ENCODE measurements at regions not wholly inside any gene's neighbourhood (a gene's known extent, or its start where the extent isn't known, plus 50 kb on each side); places are given as distances from the start of the nearest gene placed in this dataset.

GRCh38 chr6:112660626-112661025 lies 313.5 kb downstream of the RFPL4B start:
- no peaks in the 10 kb centered on the region for H3K9me3 ChIP-seq
- ChIA-PET POLR2A (no interaction called here), CTCF (no interaction called here)
- no peaks in the 10 kb centered on the region for H3K4me1 ChIP-seq (ENCODE audit: control insufficient read depth in 1 of 2, extremely low read depth in 1 of 2, insufficient read depth in 2 of 2, low read length in 2 of 2)
- no peak overlapping the region for H3K4me3 Mint-ChIP-seq
- no peaks in the 10 kb centered on the region for H3K27me3 Mint-ChIP-seq
- H3K36me3 ChIP-seq (ENCODE audit: control insufficient read depth in 2 of 2, extremely low read depth in 1 of 2, insufficient read depth in 1 of 2, low read length in 1 of 2) = no peaks in the 10 kb centered on the region
- no peaks in the 10 kb centered on the region for H3K27me3 ChIP-seq (replicated peaks in 1 of 2; ENCODE audit: control insufficient read depth in 2 of 2, extremely low read depth in 1 of 2, insufficient read depth in 2 of 2, low read length in 1 of 2)
- H3K4me3 ChIP-seq (ENCODE audit: control insufficient read depth in 1 of 2, extremely low read depth in 1 of 2, low read length in 1 of 2) = no peak overlapping the region
- H3K27ac ChIP-seq (ENCODE audit: low read length) = no peak overlapping the region
- WGBS (ENCODE audit: insufficient coverage) = no CpG with 5 or more reads among the region's 2 CpGs
- no peaks in the 10 kb centered on the region for H3K36me3 Mint-ChIP-seq
- DNase-seq (no peak), ATAC-seq (replicated peaks in 1 of 4) (no peak)
- no peaks in the 10 kb centered on the region for H3K4me1 Mint-ChIP-seq
- no peak overlapping the region for H3K27ac Mint-ChIP-seq
- H3K9me3 Mint-ChIP-seq = no peaks in the 10 kb centered on the region

GRCh38 chr6:112663698-112664097 lies 316.6 kb downstream of the RFPL4B start:
- POLR2A ChIA-PET = no interaction called here

DNA sequence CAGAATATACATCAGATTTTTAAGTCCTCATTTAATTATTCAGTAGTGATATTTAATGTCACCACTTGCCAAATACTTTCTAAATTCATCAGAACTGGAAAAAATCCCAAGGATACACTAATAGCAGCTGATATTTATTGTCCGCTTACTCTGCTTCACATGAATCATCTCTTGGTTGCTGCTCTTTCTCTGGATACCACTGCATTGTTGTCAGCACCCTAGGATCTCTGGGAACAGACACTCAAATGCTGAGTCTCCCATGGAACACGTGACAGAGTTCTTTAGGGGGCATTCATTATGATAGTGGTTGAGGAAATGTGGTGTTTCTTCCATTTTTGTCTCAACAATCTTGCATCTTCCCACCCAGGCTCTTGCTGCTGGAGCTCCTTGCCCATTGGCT lies 318.0 kb downstream of the RFPL4B start:
- WGBS (ENCODE audit: insufficient coverage) = 100% methylated on average over 1 of the region's 2 CpGs
- DNase-seq = no peak
- H3K4me1 ChIP-seq (ENCODE audit: control insufficient read depth in 1 of 2, extremely low read depth in 1 of 2, insufficient read depth in 2 of 2, low read length in 2 of 2) = no peaks in the 10 kb centered on the region

More at GRCh38 chr6:112663698-112664097, 316.6 kb downstream of the RFPL4B start:
- no peaks in the 10 kb centered on the region for H3K4me1 Mint-ChIP-seq
- Histone ChIP-seq H3K27me3 (replicated peaks in 1 of 2; ENCODE audit: control insufficient read depth in 2 of 2, extremely low read depth in 1 of 2, insufficient read depth in 2 of 2, low read length in 1 of 2) (no peaks in the 10 kb centered on the region), H3K36me3 (ENCODE audit: control insufficient read depth in 2 of 2, extremely low read depth in 1 of 2, insufficient read depth in 1 of 2, low read length in 1 of 2) (no peaks in the 10 kb centered on the region), H3K4me1 (ENCODE audit: control insufficient read depth in 1 of 2, extremely low read depth in 1 of 2, insufficient read depth in 2 of 2, low read length in 2 of 2) (no peaks in the 10 kb centered on the region), H3K9me3 (no peaks in the 10 kb centered on the region), H3K4me3 (ENCODE audit: control insufficient read depth in 1 of 2, extremely low read depth in 1 of 2, low read length in 1 of 2) (no peak overlapping the region), H3K27ac (ENCODE audit: low read length) (no peak overlapping the region)
- no peak overlapping the region for H3K4me3 Mint-ChIP-seq
- no peak overlapping the region for H3K27ac Mint-ChIP-seq
- peaks cover 0 to 3% (median 0%) of the 10 kb centered on the region in 3 donors for H3K9me3 Mint-ChIP-seq
- WGBS (ENCODE audit: insufficient coverage) = 92% methylated on average over 2 of the region's 4 CpGs
- no peak for ATAC-seq (replicated peaks in 1 of 4)
- no peak for DNase-seq
- no peaks in the 10 kb centered on the region for H3K36me3 Mint-ChIP-seq
- H3K27me3 Mint-ChIP-seq = no peaks in the 10 kb centered on the region
- CTCF ChIA-PET = no interaction called here

DNA sequence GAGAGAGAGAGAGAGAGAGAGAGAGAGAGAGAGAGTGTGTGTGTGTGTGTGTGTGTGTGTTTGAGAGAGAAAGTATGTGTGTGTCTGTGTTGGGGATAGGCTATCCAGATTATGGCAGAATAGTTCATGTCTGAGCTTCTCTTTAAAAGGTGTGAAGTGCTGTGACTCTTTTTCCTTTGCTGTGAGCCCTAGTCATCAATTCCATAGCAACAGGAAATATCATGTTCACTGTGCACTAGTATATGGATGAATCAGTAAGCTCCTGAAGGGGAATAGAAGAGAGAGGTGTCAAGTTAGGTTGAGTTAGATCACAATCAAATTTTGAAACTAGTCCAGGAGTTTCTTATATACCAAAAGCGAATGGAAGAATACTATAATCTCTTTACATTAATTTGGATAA lies 318.7 kb downstream of the RFPL4B start:
- Mint-ChIP-seq H3K27ac (no peak overlapping the region), H3K9me3 (peaks cover 0 to 3% (median 0%) of the 10 kb centered on the region in 3 donors), H3K27me3 (no peaks in the 10 kb centered on the region), H3K36me3 (no peaks in the 10 kb centered on the region), H3K4me1 (no peaks in the 10 kb centered on the region), H3K4me3 (no peak overlapping the region)
- no peaks in the 10 kb centered on the region for H3K27me3 ChIP-seq (replicated peaks in 1 of 2; ENCODE audit: control insufficient read depth in 2 of 2, extremely low read depth in 1 of 2, insufficient read depth in 2 of 2, low read length in 1 of 2)
- CTCF ChIA-PET = no interaction called here
- H3K9me3 ChIP-seq = no peaks in the 10 kb centered on the region
- no peak overlapping the region for H3K4me3 ChIP-seq (ENCODE audit: control insufficient read depth in 1 of 2, extremely low read depth in 1 of 2, low read length in 1 of 2)
- WGBS (ENCODE audit: insufficient coverage) = no CpG with 5 or more reads among the region's 1 CpG
- no peak overlapping the region for H3K27ac ChIP-seq (ENCODE audit: low read length)
- H3K36me3 ChIP-seq (ENCODE audit: control insufficient read depth in 2 of 2, extremely low read depth in 1 of 2, insufficient read depth in 1 of 2, low read length in 1 of 2) = no peaks in the 10 kb centered on the region
- DNase-seq (no peak), ATAC-seq (replicated peaks in 1 of 4) (no peak)
- no peaks in the 10 kb centered on the region for H3K4me1 ChIP-seq (ENCODE audit: control insufficient read depth in 1 of 2, extremely low read depth in 1 of 2, insufficient read depth in 2 of 2, low read length in 2 of 2)
- POLR2A ChIA-PET = no interaction called here

More for the DNA sequence above, 318.0 kb downstream of the RFPL4B start:
- CTCF ChIA-PET = no interaction called here
- Mint-ChIP-seq H3K36me3 (no peaks in the 10 kb centered on the region), H3K9me3 (peaks cover 0 to 3% (median 0%) of the 10 kb centered on the region in 3 donors), H3K27me3 (no peaks in the 10 kb centered on the region), H3K27ac (no peak overlapping the region), H3K4me3 (no peak overlapping the region), H3K4me1 (no peaks in the 10 kb centered on the region)
- H3K27ac ChIP-seq (ENCODE audit: low read length) = no peak overlapping the region
- H3K9me3 ChIP-seq = no peaks in the 10 kb centered on the region
- no peak for ATAC-seq (replicated peaks in 1 of 4)
- no peaks in the 10 kb centered on the region for H3K36me3 ChIP-seq (ENCODE audit: control insufficient read depth in 2 of 2, extremely low read depth in 1 of 2, insufficient read depth in 1 of 2, low read length in 1 of 2)
- no peaks in the 10 kb centered on the region for H3K27me3 ChIP-seq (replicated peaks in 1 of 2; ENCODE audit: control insufficient read depth in 2 of 2, extremely low read depth in 1 of 2, insufficient read depth in 2 of 2, low read length in 1 of 2)
- POLR2A ChIA-PET = no interaction called here
- H3K4me3 ChIP-seq (ENCODE audit: control insufficient read depth in 1 of 2, extremely low read depth in 1 of 2, low read length in 1 of 2) = no peak overlapping the region

GRCh38 chr6:112667427-112667826 lies 320.3 kb downstream of the RFPL4B start:
- H3K27me3 ChIP-seq (replicated peaks in 1 of 2; ENCODE audit: control insufficient read depth in 2 of 2, extremely low read depth in 1 of 2, insufficient read depth in 2 of 2, low read length in 1 of 2) = no peaks in the 10 kb centered on the region
- no peak overlapping the region for H3K4me3 ChIP-seq (ENCODE audit: control insufficient read depth in 1 of 2, extremely low read depth in 1 of 2, low read length in 1 of 2)
- Mint-ChIP-seq H3K9me3 (peaks cover 0 to 3% (median 0%) of the 10 kb centered on the region in 3 donors), H3K4me3 (no peak overlapping the region), H3K27me3 (no peaks in the 10 kb centered on the region), H3K36me3 (no peaks in the 10 kb centered on the region), H3K27ac (no peak overlapping the region), H3K4me1 (no peaks in the 10 kb centered on the region)
- no peaks in the 10 kb centered on the region for H3K36me3 ChIP-seq (ENCODE audit: control insufficient read depth in 2 of 2, extremely low read depth in 1 of 2, insufficient read depth in 1 of 2, low read length in 1 of 2)
- ATAC-seq (replicated peaks in 1 of 4) (peak in 1 of 4 experiments; percentile 38), DNase-seq (no peak)
- ChIA-PET CTCF (no interaction called here), POLR2A (no interaction called here)
- H3K4me1 ChIP-seq (ENCODE audit: control insufficient read depth in 1 of 2, extremely low read depth in 1 of 2, insufficient read depth in 2 of 2, low read length in 2 of 2) = no peaks in the 10 kb centered on the region
- no peak overlapping the region for H3K27ac ChIP-seq (ENCODE audit: low read length)
- H3K9me3 ChIP-seq = no peaks in the 10 kb centered on the region

DNA sequence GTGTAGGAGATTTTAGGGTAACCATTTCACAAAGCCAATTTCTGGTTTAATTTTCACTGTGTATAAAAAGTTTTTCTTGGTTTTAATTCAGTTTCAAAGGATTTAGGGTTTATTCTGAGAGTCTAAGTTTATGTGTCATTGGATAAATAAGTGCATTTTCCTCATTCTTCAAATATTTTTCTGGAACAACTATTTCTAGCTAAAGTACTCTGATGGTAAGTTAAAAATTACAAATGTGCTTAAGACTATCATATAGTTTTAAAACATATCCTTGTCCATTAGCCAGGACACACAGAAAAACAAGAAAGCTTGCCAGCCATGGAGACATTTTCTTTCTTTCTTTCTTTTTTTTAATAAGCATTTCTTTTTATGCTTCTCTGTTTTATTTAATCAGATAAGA lies 333.0 kb downstream of the RFPL4B start:
- Histone ChIP-seq H3K4me1 (ENCODE audit: control insufficient read depth in 1 of 2, extremely low read depth in 1 of 2, insufficient read depth in 2 of 2, low read length in 2 of 2) (no peaks in the 10 kb centered on the region), H3K4me3 (ENCODE audit: control insufficient read depth in 1 of 2, extremely low read depth in 1 of 2, low read length in 1 of 2) (no peak overlapping the region), H3K27me3 (replicated peaks in 1 of 2; ENCODE audit: control insufficient read depth in 2 of 2, extremely low read depth in 1 of 2, insufficient read depth in 2 of 2, low read length in 1 of 2) (no peaks in the 10 kb centered on the region), H3K27ac (ENCODE audit: low read length) (no peak overlapping the region), H3K36me3 (ENCODE audit: control insufficient read depth in 2 of 2, extremely low read depth in 1 of 2, insufficient read depth in 1 of 2, low read length in 1 of 2) (no peaks in the 10 kb centered on the region), H3K9me3 (no peaks in the 10 kb centered on the region)
- Mint-ChIP-seq H3K4me3 (no peak overlapping the region), H3K27me3 (no peaks in the 10 kb centered on the region), H3K9me3 (peaks cover 0 to 3% (median under 1%) of the 10 kb centered on the region in 3 donors), H3K4me1 (no peaks in the 10 kb centered on the region), H3K27ac (no peak overlapping the region), H3K36me3 (no peaks in the 10 kb centered on the region)
- ChIA-PET CTCF (no interaction called here), POLR2A (no interaction called here)
- ATAC-seq (replicated peaks in 1 of 4) (no peak), DNase-seq (no peak)

- Histone ChIP-seq H3K27me3 (replicated peaks in 1 of 2; ENCODE audit: control insufficient read depth in 2 of 2, extremely low read depth in 1 of 2, insufficient read depth in 2 of 2, low read length in 1 of 2) (no peaks in the 10 kb centered on the region), H3K4me1 (ENCODE audit: control insufficient read depth in 1 of 2, extremely low read depth in 1 of 2, insufficient read depth in 2 of 2, low read length in 2 of 2) (no peaks in the 10 kb centered on the region), H3K27ac (ENCODE audit: low read length) (no peak overlapping the region), H3K9me3 (no peaks in the 10 kb centered on the region), H3K4me3 (ENCODE audit: control insufficient read depth in 1 of 2, extremely low read depth in 1 of 2, low read length in 1 of 2) (no peak overlapping the region), H3K36me3 (ENCODE audit: control insufficient read depth in 2 of 2, extremely low read depth in 1 of 2, insufficient read depth in 1 of 2, low read length in 1 of 2) (no peaks in the 10 kb centered on the region)
- WGBS (ENCODE audit: insufficient coverage) = 100% methylated on average over 1 of the region's 5 CpGs
- Mint-ChIP-seq H3K4me3 (no peak overlapping the region), H3K27me3 (no peaks in the 10 kb centered on the region), H3K9me3 (peaks cover 0 to 3% (median 1%) of the 10 kb centered on the region in 3 donors), H3K4me1 (no peaks in the 10 kb centered on the region), H3K36me3 (no peaks in the 10 kb centered on the region), H3K27ac (no peak overlapping the region)
- DNase-seq (no peak), ATAC-seq (replicated peaks in 1 of 4) (no peak)
- ChIA-PET CTCF (no interaction called here), POLR2A (interaction anchor here in 1 of 2 donors (0.6 kb wide), 1 partner anchor 107 kb away, joined by 3 read pairs; no protein-coding TSS in a partner anchor)
Observed at GRCh38 chr6:112682071-112682470, 334.9 kb downstream of the RFPL4B start.
